NCI-H2029 treated with DMSO at 0.1 percent for 48 hours (cell line): ENCODE measurements at regions not wholly inside any gene's neighbourhood (a gene's known extent, or its start where the extent isn't known, plus 50 kb on each side); places are given as distances from the start of the nearest gene placed in this dataset.

Experiments
- DNase-seq: peaks from one replicate; lab custom pipeline; 2025; lab: John Stamatoyannopoulos, UW

GRCh38 chr6:137690034-137690433 lies 177.0 kb upstream of the TNFAIP3 start:
- DNase-seq, result no peak

GRCh38 chr6:137690721-137691120 lies 176.3 kb upstream of the TNFAIP3 start:
- DNase-seq, result no peak

GRCh38 chr6:137692308-137692707 lies 174.8 kb upstream of the TNFAIP3 start:
- DNase-seq, result no peak

GRCh38 chr6:137692806-137693205 lies 174.3 kb upstream of the TNFAIP3 start:
- DNase-seq, result no peak

- no peak for DNase-seq
Measured at GRCh38 chr6:137693711-137694110, 173.3 kb upstream of the TNFAIP3 start.

- no peak for DNase-seq
Measured at GRCh38 chr6:137696765-137697164, 170.3 kb upstream of the TNFAIP3 start.

- no peak for DNase-seq
Measured at GRCh38 chr6:137697267-137697938, 169.7 kb upstream of the TNFAIP3 start.

GRCh38 chr6:137698636-137699030 lies 168.4 kb upstream of the TNFAIP3 start:
- no peak for DNase-seq

GRCh38 chr6:137699031-137699683 lies 167.9 kb upstream of the TNFAIP3 start:
- no peak for DNase-seq

GRCh38 chr6:137700161-137700560 lies 166.9 kb upstream of the TNFAIP3 start:
- no peak for DNase-seq

GRCh38 chr6:137700751-137701477 lies 166.1 kb upstream of the TNFAIP3 start:
- DNase-seq, result no peak

- no peak for DNase-seq
Measured at GRCh38 chr6:137701942-137702341, 165.1 kb upstream of the TNFAIP3 start.

- DNase-seq, result no peak
Measured at GRCh38 chr6:137702791-137703424, 164.2 kb upstream of the TNFAIP3 start.

GRCh38 chr6:137704802-137705159 lies 162.3 kb upstream of the TNFAIP3 start:
- no peak for DNase-seq

GRCh38 chr6:137705160-137706082 lies 161.6 kb upstream of the TNFAIP3 start:
- no peak for DNase-seq

- DNase-seq, result no peak
Measured at GRCh38 chr6:137706083-137706750, 160.8 kb upstream of the TNFAIP3 start.

GRCh38 chr6:137707038-137707589 lies 159.9 kb upstream of the TNFAIP3 start:
- no peak for DNase-seq

GRCh38 chr6:137707590-137708360 lies 159.3 kb upstream of the TNFAIP3 start:
- peak; percentile 47 for DNase-seq

GRCh38 chr6:137708481-137708880 lies 158.6 kb upstream of the TNFAIP3 start:
- no peak for DNase-seq
